Vagina (tissue), 2 donors: ENCODE measurements at regions not wholly inside any gene's neighbourhood (a gene's known extent, or its start where the extent isn't known, plus 50 kb on each side); places are given as distances from the start of the nearest gene placed in this dataset.

Source experiments
- DNase-seq, 2 donors: peaks; one replicate each; pipeline ENCODE4 v3.0.0-alpha.2; 2017; ENCODE audit errors: extremely low spot score in 2 of 2
- H3K27ac ChIP-seq: fragments of 200-600 bp; sonication (generic); one replicate; pipeline ENCODE4 v1.5.1; 2019
- H3K27me3 ChIP-seq: fragments of 200-600 bp; sonication (generic); one replicate; pipeline ENCODE4 v1.5.1; 2019
- H3K36me3 ChIP-seq, 2 donors: fragments of 200-600 bp; sonication (generic); one replicate each; pipeline ENCODE4 v1.5.1; 2017 to 2019
- H3K4me1 ChIP-seq: fragments of 200-600 bp; sonication (generic); one replicate; pipeline ENCODE4 v1.5.1; 2019
- H3K4me3 ChIP-seq, 2 donors: fragments of 200-600 bp; sonication (generic); 1 replicate in 1 of 2; 2 replicates in 1 of 2; pipeline ENCODE4 v1.5.1; 2016 to 2019
- H3K9me3 ChIP-seq: fragments of 200-600 bp; sonication (generic); one replicate; pipeline ENCODE4 v1.5.1; 2019
- POLR2A ChIP-seq, 2 donors: fragments of 450-650 bp; IDR thresholded peaks; one replicate each; pipeline ENCODE4 v1.6.1; 2017; ENCODE audit warnings: antibody characterized with exemption in 2 of 2, mild to moderate bottlenecking in 2 of 2, moderate library complexity in 2 of 2
- POLR2AphosphoS5 ChIP-seq, 2 donors: sonication (generic); formaldehyde crosslinking; IDR thresholded peaks; one replicate each; pipeline ENCODE4 v1.9.0; 2017; ENCODE audit warnings: antibody characterized with exemption in 2 of 2, mild to moderate bottlenecking in 2 of 2, low read depth in 1 of 2; ENCODE audit not compliant: insufficient read depth in 1 of 2
- intact Hi-C: fragments of 100-400 bp; cut with DNase I; formaldehyde crosslinking; loops from one replicate; pipeline ENCODE4 v1.15.1; 2023
- TF ChIP-seq, protein P1 (sequence below), 3 experiments: fragments of 450-650 bp in 2 of 3; fragments of 200-600 bp in 1 of 3; sonication (generic) in 1 of 3; IDR thresholded peaks; one replicate each; pipeline ENCODE4 v1.5.1; 2017 to 2019; ENCODE audit warnings: antibody characterized with exemption in 3 of 3, mild to moderate bottlenecking in 2 of 3, moderate library complexity in 2 of 3

GRCh38 chr7:84701524-84702306 lies 485.1 kb downstream of the SEMA3D start:
- Histone ChIP-seq H3K4me3 (no peak overlapping the region), H3K27ac (no peak overlapping the region), H3K27me3 (no peaks in the 10 kb centered on the region), H3K36me3 (no peaks in the 10 kb centered on the region), H3K4me1 (no peaks in the 10 kb centered on the region), H3K9me3 (no peaks in the 10 kb centered on the region)
- DNase-seq: no peak
- TF ChIP-seq POLR2A (IDR thresholded peaks at IDR 0.05): no peak
- no peak for TF ChIP-seq POLR2AphosphoS5 (IDR thresholded peaks at IDR 0.05; ENCODE audit: insufficient read depth in 1 of 2, low read depth in 1 of 2)
- TF ChIP-seq, protein P1, sequence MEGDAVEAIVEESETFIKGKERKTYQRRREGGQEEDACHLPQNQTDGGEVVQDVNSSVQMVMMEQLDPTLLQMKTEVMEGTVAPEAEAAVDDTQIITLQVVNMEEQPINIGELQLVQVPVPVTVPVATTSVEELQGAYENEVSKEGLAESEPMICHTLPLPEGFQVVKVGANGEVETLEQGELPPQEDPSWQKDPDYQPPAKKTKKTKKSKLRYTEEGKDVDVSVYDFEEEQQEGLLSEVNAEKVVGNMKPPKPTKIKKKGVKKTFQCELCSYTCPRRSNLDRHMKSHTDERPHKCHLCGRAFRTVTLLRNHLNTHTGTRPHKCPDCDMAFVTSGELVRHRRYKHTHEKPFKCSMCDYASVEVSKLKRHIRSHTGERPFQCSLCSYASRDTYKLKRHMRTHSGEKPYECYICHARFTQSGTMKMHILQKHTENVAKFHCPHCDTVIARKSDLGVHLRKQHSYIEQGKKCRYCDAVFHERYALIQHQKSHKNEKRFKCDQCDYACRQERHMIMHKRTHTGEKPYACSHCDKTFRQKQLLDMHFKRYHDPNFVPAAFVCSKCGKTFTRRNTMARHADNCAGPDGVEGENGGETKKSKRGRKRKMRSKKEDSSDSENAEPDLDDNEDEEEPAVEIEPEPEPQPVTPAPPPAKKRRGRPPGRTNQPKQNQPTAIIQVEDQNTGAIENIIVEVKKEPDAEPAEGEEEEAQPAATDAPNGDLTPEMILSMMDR (IDR thresholded peaks at IDR 0.05): no peak
- intact Hi-C loops: no loop called here

DNA sequence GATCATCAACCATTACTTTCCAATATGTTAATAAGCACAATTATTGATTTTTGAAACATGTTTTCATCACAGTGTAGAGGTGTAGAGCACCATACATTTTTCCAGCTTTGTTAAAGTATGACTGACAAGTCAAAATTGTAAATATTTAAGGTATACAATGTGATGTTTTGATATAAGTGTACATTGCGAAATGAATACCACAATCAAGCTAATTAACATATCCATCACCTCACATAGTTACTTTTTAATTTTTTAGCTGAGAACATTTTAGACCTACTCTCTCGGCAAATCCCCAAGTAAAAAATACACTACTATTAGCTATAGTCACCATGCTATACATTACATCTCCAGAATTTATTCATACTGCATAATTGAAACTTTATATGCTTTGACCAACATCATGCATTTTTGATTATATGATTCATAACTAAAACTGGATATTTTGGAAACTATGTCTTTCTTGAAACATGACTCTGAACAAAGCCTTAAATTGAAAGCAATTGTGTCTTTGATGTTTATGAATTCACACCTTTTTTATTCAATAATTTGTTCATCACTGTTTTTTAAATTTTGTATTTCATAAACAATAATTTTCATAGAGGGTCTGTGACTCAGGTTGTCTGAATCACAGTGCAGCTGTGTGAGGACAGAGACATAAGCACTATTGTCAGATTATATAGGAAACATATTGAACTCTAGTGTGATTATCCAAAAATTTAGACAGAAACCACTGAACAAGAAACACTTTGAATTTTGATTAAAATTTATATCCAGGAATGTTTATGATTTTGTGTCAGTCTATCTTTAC lies 486.1 kb downstream of the SEMA3D start:
- TF ChIP-seq POLR2AphosphoS5 (IDR thresholded peaks at IDR 0.05; ENCODE audit: insufficient read depth in 1 of 2, low read depth in 1 of 2): no peak
- no peaks in the 10 kb centered on the region for H3K9me3 ChIP-seq
- DNase-seq: no peak
- no peaks in the 10 kb centered on the region for H3K27me3 ChIP-seq
- H3K27ac ChIP-seq: no peak overlapping the region
- intact Hi-C loops: no loop called here
- no peaks in the 10 kb centered on the region for H3K36me3 ChIP-seq
- no peak overlapping the region for H3K4me3 ChIP-seq
- no peaks in the 10 kb centered on the region for H3K4me1 ChIP-seq

- Histone ChIP-seq H3K27ac (no peak overlapping the region), H3K9me3 (no peaks in the 10 kb centered on the region), H3K27me3 (no peaks in the 10 kb centered on the region), H3K36me3 (no peaks in the 10 kb centered on the region), H3K4me3 (no peak overlapping the region), H3K4me1 (no peaks in the 10 kb centered on the region)
- TF ChIP-seq POLR2A (IDR thresholded peaks at IDR 0.05) (no peak), POLR2AphosphoS5 (IDR thresholded peaks at IDR 0.05; ENCODE audit: insufficient read depth in 1 of 2, low read depth in 1 of 2) (no peak)
- TF ChIP-seq, protein P1 (IDR thresholded peaks at IDR 0.05): no peak
- DNase-seq: no peak
- intact Hi-C loops: no loop called here
Measured at GRCh38 chr7:84697506-84697905, 489.4 kb downstream of the SEMA3D start.

DNA sequence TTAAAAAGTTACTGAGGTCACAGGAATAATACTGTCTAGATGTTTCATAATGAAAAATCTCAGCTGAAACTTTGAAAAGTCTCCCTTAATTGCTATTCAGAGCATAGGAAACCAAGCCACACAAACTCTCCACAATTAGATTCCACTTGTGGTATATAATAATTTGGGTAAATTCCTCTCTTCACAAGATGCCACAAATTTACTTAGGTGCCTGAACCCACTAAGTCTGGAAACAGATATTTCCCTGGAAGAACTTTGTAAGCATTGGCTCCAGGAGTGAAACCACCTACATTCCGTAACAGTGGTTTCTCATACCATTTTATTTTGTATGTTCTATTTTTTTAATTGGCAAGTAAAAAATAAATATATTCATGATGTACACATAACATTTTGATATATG lies 493.4 kb downstream of the SEMA3D start:
- H3K9me3 ChIP-seq: no peaks in the 10 kb centered on the region
- DNase-seq: no peak
- intact Hi-C loops: no loop called here
- H3K36me3 ChIP-seq: no peaks in the 10 kb centered on the region
- H3K4me3 ChIP-seq: no peak overlapping the region
- no peaks in the 10 kb centered on the region for H3K27me3 ChIP-seq
- TF ChIP-seq POLR2A (IDR thresholded peaks at IDR 0.05) (no peak), POLR2AphosphoS5 (IDR thresholded peaks at IDR 0.05; ENCODE audit: insufficient read depth in 1 of 2, low read depth in 1 of 2) (no peak)
- TF ChIP-seq, protein P1 (IDR thresholded peaks at IDR 0.05): no peak
- H3K4me1 ChIP-seq: no peaks in the 10 kb centered on the region
- H3K27ac ChIP-seq: no peak overlapping the region

- TF ChIP-seq, protein P1 (IDR thresholded peaks at IDR 0.05): no peak
- intact Hi-C loops: no loop called here
- DNase-seq: no peak
Measured at GRCh38 chr7:84688671-84689070, 494.1 kb upstream of the SEMA3A start.

More at GRCh38 chr7:84688671-84689070, 494.1 kb upstream of the SEMA3A start:
- no peaks in the 10 kb centered on the region for H3K9me3 ChIP-seq
- H3K27me3 ChIP-seq: no peaks in the 10 kb centered on the region
- no peaks in the 10 kb centered on the region for H3K4me1 ChIP-seq
- H3K36me3 ChIP-seq: no peaks in the 10 kb centered on the region
- no peak overlapping the region for H3K4me3 ChIP-seq
- H3K27ac ChIP-seq: no peak overlapping the region
